Endothelial cell of umbilical vein (primary cell): ENCODE measurements at regions not wholly inside any gene's neighbourhood (a gene's known extent, or its start where the extent isn't known, plus 50 kb on each side); places are given as distances from the start of the nearest gene placed in this dataset.

Experiments
- BruUV-seq: library from RNA; stranded (reverse); fragments of 400-500 nt; replicated peaks from 2 replicates; lab custom pipeline; 2021; lab: Mats Ljungman, UMichigan
- CTCF ChIA-PET: fragments of 300-600, 350-600 bp; sonication (Branson Sonifier 250); formaldehyde crosslinking; loops from one replicate; lab custom pipeline; 2021; ENCODE audit warnings: antibody characterized with exemption, inconsistent platforms; lab: Charles Lee
- POLR2A ChIA-PET: fragments of 300-600, 350-600 bp; sonication (Branson Sonifier 250); formaldehyde crosslinking; loops from one replicate; lab custom pipeline; 2021; ENCODE audit warnings: antibody characterized with exemption, inconsistent platforms; lab: Charles Lee
- DNase-seq: peaks from one replicate; pipeline ENCODE4 v3.0.0-alpha.2; 2011; ENCODE audit warnings: low read depth, low spot score
- FAIRE-seq: peaks from 2 replicates; lab custom pipeline; 2011; peaks lifted over from hg19 to GRCh38; lab: Jason Lieb, UNC
- H2AFZ ChIP-seq: 2 replicates; pipeline ENCODE4 v1.6.0; 2012; ENCODE audit warnings: low read depth, low read length, control low read depth, inconsistent platforms
- H3K27ac ChIP-seq: 2 replicates; pipeline ENCODE4 v1.5.1; 2011; ENCODE audit warnings: low read depth, mild to moderate bottlenecking, control low read depth, low read length, moderate library complexity; ENCODE audit not compliant: insufficient read depth
- H3K27me3 ChIP-seq, 2 experiments: 2 replicates each; pipeline versions ENCODE4 v1.6.0 to v1.6.1; 2011; ENCODE audit warnings: low read length in 2 of 2, mixed read lengths in 1 of 2; ENCODE audit not compliant: control insufficient read depth in 2 of 2, insufficient read depth in 2 of 2
- H3K36me3 ChIP-seq, 2 experiments: 2 replicates in 1 of 2; 3 replicates in 1 of 2; pipeline ENCODE4 v1.5.1; 2011; ENCODE audit warnings: low read length in 2 of 2, mild to moderate bottlenecking in 1 of 2, moderate library complexity in 1 of 2; ENCODE audit not compliant: control insufficient read depth in 2 of 2, insufficient read depth in 2 of 2; ENCODE audit errors: extremely low read depth in 1 of 2
- H3K4me1 ChIP-seq: 3 replicates; pipeline ENCODE4 v1.5.1; 2011; ENCODE audit warnings: mild to moderate bottlenecking, low read length; ENCODE audit not compliant: control insufficient read depth, insufficient read depth; ENCODE audit errors: extremely low read depth
- H3K4me2 ChIP-seq: 2 replicates; pipeline ENCODE4 v1.6.1; 2011; ENCODE audit warnings: low read length, control low read depth, mixed read lengths; ENCODE audit not compliant: insufficient read depth
- H3K4me3 ChIP-seq, 3 experiments: fragments of 200-600 bp in 1 of 3; sonication (generic), shearing (Covaris generic) in 1 of 3; replicated peaks in 1 of 3; 2 replicates each; pipeline ENCODE4 v1.5.1; 2011 to 2016; ENCODE audit warnings: control low read depth in 3 of 3, low read length in 3 of 3, mild to moderate bottlenecking in 2 of 3, inconsistent platforms in 1 of 3, low read depth in 1 of 3, moderate library complexity in 1 of 3; ENCODE audit not compliant: insufficient read depth in 1 of 3
- H3K79me2 ChIP-seq: 2 replicates; pipeline ENCODE4 v1.6.0; 2012; ENCODE audit warnings: low read length, inconsistent platforms; ENCODE audit not compliant: control insufficient read depth, insufficient read depth
- H3K9ac ChIP-seq: replicated peaks from 2 replicates; pipeline ENCODE3; 2011; ENCODE audit warnings: low read length, control low read depth; ENCODE audit not compliant: insufficient read depth; ENCODE audit errors: extremely low read depth
- H3K9me1 ChIP-seq: replicated peaks from 3 replicates; pipeline ENCODE4 v1.6.0; 2011; ENCODE audit warnings: mild to moderate bottlenecking, low read length; ENCODE audit not compliant: control insufficient read depth, insufficient read depth; ENCODE audit errors: extremely low read depth
- H3K9me3 ChIP-seq: replicated peaks from 2 replicates; pipeline ENCODE4 v1.5.1; 2012; ENCODE audit warnings: low read length, inconsistent platforms; ENCODE audit not compliant: control insufficient read depth, insufficient read depth
- H4K20me1 ChIP-seq: replicated peaks from 2 replicates; pipeline ENCODE3; 2011; ENCODE audit warnings: mild to moderate bottlenecking, low read length; ENCODE audit not compliant: control insufficient read depth, insufficient read depth; ENCODE audit errors: extremely low read depth
- CTCF ChIP-seq, 2 donors: IDR thresholded peaks; 1 replicate in 1 of 2; 2 replicates in 1 of 2; pipeline ENCODE4 v1.5.1; 2011; ENCODE audit warnings: low read length in 2 of 2, mild to moderate bottlenecking in 2 of 2, moderate library complexity in 2 of 2, control low read depth in 1 of 2, inconsistent platforms in 1 of 2, low read depth in 1 of 2; ENCODE audit not compliant: insufficient read depth in 1 of 2; ENCODE audit errors: extremely low read depth in 1 of 2
- EZH2 ChIP-seq: IDR thresholded peaks from 2 replicates; pipeline ENCODE4 v1.6.1; 2012; ENCODE audit warnings: borderline replicate concordance, low read depth, mild to moderate bottlenecking, moderate library complexity, low read length, inconsistent platforms; ENCODE audit not compliant: severe bottlenecking
- FOS ChIP-seq: IDR thresholded peaks from 2 replicates; pipeline ENCODE4 v1.6.1; 2011; ENCODE audit warnings: mild to moderate bottlenecking, low read length, moderate library complexity, borderline replicate concordance; ENCODE audit not compliant: insufficient read depth
- GATA2 ChIP-seq: IDR thresholded peaks from 2 replicates; pipeline ENCODE4 v1.7.0; 2011; ENCODE audit warnings: low read depth, mild to moderate bottlenecking, moderate library complexity, mixed read lengths, low read length; ENCODE audit not compliant: insufficient read length, insufficient read depth
- JUN ChIP-seq: IDR thresholded peaks from 2 replicates; pipeline ENCODE4 v1.6.1; 2011; ENCODE audit warnings: borderline replicate concordance, low read depth; ENCODE audit not compliant: insufficient read length, insufficient read depth
- MAX ChIP-seq: IDR thresholded peaks from 2 replicates; pipeline ENCODE4 v1.6.1; 2011; ENCODE audit not compliant: insufficient read depth, insufficient read length
- MYC ChIP-seq: IDR thresholded peaks from one replicate; pipeline ENCODE4 v1.6.1; 2011; ENCODE audit warnings: mild to moderate bottlenecking, low read depth, low read length
- POLR2A ChIP-seq: IDR thresholded peaks from 2 replicates; pipeline ENCODE4 v1.6.1; 2012; ENCODE audit warnings: low read depth, mild to moderate bottlenecking, control low read depth, low read length
- POLR2AphosphoS5 ChIP-seq: IDR thresholded peaks from 2 replicates; pipeline ENCODE4 v1.6.1; 2012; ENCODE audit warnings: low read depth, mild to moderate bottlenecking, control low read depth, low read length, moderate library complexity; ENCODE audit not compliant: insufficient read depth
- dilution Hi-C: fragments of 300-500 bp; cut with MboI; formaldehyde crosslinking; loops from one replicate; pipeline ENCODE4 v1.15.0; 2019; ENCODE audit warnings: low sequenced_read_pairs; ENCODE audit not compliant: extremely low pct_ligation_motif_present
- intact Hi-C: fragments of 100-400 bp; cut with micrococcal nuclease; formaldehyde crosslinking; loops from one replicate; pipeline ENCODE4 v1.10.0; 2022

GRCh38 chr12:13772264-13772663, 209.1 kb downstream of the GRIN2B start:
- no peaks in the 10 kb centered on the region for H4K20me1 ChIP-seq
- H3K9ac ChIP-seq: no peak overlapping the region
- intact Hi-C loops: no loop called here
- no peak overlapping the region for H3K4me3 ChIP-seq
- DNase-seq (no peak), FAIRE-seq (no peak)
- POLR2A ChIA-PET: no interaction called here
- H3K9me1 ChIP-seq: no peaks in the 10 kb centered on the region
- H2AFZ ChIP-seq: no peak overlapping the region
- H3K79me2 ChIP-seq: no peaks in the 10 kb centered on the region
- H3K27ac ChIP-seq: no peak overlapping the region
- no peaks in the 10 kb centered on the region for H3K27me3 ChIP-seq
- TF ChIP-seq GATA2: no peak
- no peak for TF ChIP-seq MAX
- no peak for TF ChIP-seq POLR2AphosphoS5
- no peak for TF ChIP-seq JUN
- TF ChIP-seq CTCF (IDR thresholded peaks at IDR 0.05; ENCODE audit: extremely low read depth in 1 of 2, insufficient read depth in 1 of 2, low read depth in 1 of 2, low read length in 2 of 2): no peak
- TF ChIP-seq MYC: no peak
- TF ChIP-seq POLR2A: no peak
- no peak for TF ChIP-seq EZH2
- no peak for TF ChIP-seq FOS
- H3K36me3 ChIP-seq: no peaks in the 10 kb centered on the region
- CTCF ChIA-PET: no interaction called here
- no TSS peak for BruUV-seq
- H3K4me2 ChIP-seq: no peak overlapping the region
- dilution Hi-C loops: no loop called here
- no peaks in the 10 kb centered on the region for H3K9me3 ChIP-seq
- H3K4me1 ChIP-seq: no peaks in the 10 kb centered on the region
